SKM-1 treated with dmso at 0.1 percent for 144 hours (cell line): ENCODE measurements at regions not wholly inside any gene's neighbourhood (a gene's known extent, or its start where the extent isn't known, plus 50 kb on each side); places are given as distances from the start of the nearest gene placed in this dataset.

Experiments
- DNase-seq: peaks from one replicate; lab custom pipeline; 2025; ENCODE audit not compliant: unreplicated experiment; lab: John Stamatoyannopoulos, UW

DNA sequence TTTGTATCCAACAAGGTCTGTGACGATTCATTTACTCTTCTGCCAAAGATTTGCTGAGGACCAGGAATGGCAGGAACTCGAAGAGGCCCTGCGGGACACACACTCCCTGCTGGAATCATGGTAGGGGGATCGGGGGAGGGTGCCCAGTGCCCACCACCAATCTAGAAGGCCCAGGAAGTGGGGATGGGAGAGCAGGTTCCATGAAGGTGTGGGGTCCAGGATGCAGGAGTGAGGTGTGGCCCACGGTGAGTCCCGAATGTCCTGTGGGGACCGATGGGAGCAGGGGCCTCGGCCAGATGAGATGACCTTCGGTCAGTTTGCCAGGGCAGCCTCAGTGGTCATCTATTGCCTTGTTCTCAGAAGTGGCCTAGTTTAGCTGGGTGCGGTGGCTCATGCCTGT, 492.7 kb downstream of the BRD1 start:
- no peak for DNase-seq

- no peak for DNase-seq
These were observed 493.3 kb downstream of the BRD1 start for GRCh38 chr22:49334449-49334789.

DNA sequence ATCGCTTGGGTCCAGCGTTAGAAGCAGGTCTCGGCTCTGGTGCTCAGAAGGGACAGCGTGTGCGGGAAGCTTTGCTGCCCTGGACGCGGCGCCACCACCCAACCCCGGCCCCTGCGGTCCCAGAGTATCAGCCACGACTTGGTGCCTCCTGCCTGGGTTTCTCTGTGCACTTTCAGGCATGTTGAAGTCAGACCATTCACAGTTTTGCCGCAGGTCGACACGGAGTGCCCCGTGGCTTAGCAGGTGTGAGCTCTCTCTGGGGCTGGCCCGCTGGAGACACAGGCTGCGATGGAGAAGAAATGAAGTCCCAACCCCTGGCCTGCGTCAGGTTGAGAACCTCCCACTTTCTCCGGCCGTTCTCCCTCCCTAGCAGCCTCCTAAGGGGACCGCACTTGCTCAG, 494.5 kb downstream of the BRD1 start:
- no peak for DNase-seq

GRCh38 chr22:49332691-49333090, 495.0 kb downstream of the BRD1 start:
- no peak for DNase-seq

GRCh38 chr22:49331878-49332277, 495.8 kb downstream of the BRD1 start:
- DNase-seq: no peak

DNA sequence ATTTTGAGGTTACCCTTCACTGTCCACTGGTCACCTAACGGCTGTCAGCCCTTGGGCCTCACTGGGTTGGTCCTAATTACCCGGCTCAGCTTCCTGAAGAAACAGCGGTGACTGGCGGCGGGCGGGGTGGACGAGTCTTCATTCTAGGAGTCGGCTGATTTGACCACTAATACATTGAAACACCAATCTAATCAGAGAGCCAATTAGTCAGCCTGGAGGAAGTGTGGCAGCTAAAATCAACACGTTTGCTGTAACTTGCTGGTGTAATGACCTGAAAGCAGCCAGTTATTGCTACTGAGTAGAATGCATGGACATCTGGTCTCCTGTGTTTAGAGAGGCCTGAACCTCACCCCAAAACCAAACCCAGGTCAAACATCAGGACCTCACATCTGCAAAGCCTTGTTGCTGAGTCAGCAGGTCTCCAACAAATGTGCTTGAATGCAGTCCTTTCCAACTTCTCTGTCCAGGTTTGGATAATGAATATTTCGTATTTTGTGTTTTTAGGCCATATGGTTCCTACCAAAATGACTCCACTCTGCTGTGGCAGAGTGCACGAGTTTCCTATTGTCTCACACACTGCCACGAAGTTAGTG, 496.4 kb downstream of the BRD1 start:
- DNase-seq: no peak

DNA sequence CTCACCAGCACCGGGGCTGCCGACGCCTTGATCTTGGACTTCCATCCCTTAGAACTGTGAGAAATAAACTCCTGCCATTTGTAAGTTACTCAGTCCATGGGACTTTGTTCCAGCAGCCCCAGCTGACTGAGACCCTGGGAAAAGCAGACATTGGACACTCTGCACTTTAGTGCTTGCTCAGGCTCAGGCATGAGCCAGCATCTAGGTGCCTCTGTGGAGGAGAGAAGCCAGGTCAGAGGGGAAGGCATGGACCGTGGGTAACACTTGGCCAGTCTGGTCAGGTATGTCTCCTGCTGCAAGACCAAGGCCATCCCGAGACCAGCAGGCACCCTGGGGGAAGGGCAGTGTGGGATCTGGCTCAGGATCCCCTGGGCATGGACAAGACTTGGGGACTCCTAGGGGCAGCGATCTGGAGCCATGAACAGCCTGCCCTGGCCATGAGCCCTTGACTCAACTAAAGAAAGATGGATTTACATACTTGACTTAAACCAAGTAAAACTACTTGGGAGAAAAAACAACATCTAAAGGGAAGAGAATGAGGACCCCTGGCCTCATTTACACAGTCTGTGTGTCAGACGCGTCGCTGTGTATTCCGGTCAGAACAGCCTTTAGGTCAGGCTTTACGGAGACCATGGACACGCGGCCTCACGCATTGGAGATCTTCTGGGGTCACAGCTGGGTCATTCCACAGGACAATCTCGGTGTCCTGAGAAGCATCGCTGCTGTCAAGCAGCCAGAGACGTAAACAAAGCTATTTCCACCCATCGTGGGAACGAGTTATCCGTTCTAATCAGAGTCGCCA, 497.1 kb downstream of the BRD1 start:
- no peak for DNase-seq

GRCh38 chr22:49329636-49330035, 498.0 kb downstream of the BRD1 start:
- no peak for DNase-seq

DNA sequence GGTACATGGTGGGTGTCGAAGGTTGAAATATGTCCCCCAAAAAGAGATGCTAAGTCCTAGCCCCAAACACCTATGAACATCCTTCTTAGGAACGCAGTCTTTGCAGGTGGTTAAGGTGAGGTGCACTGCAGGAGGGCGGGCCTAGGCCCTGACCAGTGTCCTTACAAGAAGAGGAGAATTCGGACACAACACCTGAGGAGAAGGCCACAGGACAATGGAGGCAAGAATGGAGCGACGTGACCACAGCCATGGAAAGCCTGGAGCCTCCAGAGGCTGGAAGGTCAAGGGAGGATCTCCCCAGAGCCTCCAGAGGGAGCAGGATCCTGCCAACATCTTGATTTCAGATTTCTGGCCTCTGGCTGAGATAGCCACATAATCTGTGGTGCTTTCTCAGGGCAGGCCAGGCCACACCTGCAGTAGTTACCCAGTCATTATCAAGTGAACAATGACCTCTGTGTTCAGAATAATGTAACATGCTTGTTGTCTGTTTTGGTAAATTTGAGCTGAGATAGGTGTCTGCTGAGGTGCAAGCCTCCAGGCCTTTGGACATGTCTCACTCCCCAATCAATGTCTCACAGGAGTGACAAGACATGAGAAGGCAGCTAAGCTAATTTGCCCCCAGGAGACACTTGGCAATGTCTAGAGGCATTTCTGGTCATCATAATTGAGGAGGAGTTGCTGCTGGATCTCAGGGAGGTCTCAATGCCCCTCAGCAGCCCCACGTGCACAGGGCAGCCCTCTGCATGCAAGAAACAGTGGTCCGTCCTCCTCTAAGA, 498.9 kb downstream of the BRD1 start:
- DNase-seq: no peak

DNA sequence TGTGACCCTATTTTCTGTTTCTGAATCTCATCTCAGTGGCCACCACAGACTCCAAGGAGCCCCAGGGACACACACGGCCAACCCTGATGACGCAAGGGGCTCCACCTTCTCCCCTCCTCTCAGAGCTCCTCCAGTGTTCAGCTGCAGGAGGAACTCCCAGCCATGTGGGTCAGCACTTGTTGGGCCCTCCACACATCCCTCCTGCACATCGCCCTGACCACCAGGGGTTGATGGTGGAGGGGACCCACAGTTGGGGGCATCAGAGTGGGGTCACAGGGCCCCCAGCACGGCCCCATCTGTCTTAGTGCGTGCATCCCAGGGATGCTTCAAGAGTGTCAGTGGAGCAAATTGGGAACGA, 499.6 kb downstream of the BRD1 start:
- no peak for DNase-seq

- no peak for DNase-seq
These were observed 500.1 kb downstream of the BRD1 start for GRCh38 chr22:49327411-49328117.

DNA sequence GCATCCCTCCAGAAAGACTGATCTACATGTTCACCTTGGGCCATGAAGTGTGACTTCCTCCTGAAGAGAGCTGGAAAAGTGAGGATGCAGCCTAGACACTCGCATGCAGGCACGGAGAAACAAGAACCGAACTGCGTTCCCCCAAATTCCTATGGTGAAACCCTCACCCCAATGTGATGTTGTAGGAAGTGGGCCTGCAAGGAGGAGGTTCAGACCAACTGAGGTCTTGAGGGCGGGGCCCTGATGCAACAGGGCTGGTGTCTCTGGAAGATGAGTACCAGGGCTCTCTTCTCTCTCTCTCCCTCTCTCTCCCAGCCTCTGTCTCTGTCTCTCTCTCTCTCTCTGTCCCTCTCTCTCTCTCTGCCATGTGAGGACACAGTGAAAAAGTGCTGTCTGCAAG, 501.1 kb downstream of the BRD1 start:
- DNase-seq: no peak

GRCh38 chr22:49325531-49326395, 501.9 kb downstream of the BRD1 start:
- DNase-seq: no peak

GRCh38 chr22:49324527-49325491, 502.9 kb downstream of the BRD1 start:
- no peak for DNase-seq

GRCh38 chr22:49323751-49324415, 503.8 kb downstream of the BRD1 start:
- DNase-seq: no peak

DNA sequence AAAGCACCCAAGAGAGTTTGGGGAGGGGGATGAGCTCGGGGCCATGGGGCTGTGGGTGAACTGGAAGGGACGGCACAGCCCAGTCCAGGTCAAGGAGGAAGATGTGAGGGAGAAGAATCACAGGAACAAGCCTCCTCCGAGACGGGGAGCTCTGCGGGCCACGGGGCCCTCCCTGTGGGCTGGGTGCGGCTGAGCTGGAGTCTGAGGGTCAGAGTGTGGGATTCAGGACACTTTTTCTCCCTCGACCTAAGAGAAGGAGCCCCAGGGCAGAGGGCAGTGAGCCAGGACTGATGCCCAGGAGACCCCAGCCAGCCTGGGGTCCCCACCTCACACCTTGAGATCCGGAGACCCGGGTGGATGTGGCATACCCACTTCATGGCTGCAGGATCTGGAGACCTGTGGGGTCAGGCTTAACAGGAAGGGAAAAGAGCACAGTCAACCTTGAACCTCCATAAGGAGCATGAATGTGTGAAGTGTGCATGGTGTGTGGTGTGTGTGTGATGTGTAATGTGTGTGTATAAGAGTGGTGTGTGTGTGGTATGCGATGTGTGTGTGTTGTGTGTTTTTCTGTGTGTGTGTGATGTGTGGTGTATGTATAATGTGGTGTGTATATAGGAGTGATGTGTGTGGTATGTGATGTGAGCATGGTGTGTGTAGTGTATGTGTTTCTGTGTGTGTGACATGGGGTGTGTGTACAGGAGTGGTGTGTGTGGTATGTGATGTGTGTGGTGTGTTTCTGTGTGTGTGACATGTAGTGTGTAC, 504.6 kb downstream of the BRD1 start:
- DNase-seq: no peak

DNA sequence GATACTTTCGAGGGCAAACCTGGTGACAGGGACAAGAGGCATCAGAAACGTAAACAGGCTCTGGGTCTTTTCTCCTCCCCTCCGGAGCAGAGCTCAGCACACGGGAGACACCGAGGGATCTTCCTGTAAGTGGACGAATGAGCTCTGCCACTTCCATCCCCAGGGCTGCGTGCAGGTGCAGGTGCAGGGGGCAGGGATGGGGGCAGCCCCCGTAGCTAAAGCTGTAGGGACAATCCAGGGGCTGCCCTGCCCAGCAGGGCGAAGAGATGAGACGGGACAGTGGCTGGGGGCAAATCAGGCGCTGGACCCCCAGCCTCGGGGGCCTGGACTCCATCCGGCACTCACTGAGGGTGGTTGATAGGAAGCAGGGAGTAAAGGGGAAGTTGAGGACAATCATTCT, 505.4 kb downstream of the BRD1 start:
- DNase-seq: no peak

DNA sequence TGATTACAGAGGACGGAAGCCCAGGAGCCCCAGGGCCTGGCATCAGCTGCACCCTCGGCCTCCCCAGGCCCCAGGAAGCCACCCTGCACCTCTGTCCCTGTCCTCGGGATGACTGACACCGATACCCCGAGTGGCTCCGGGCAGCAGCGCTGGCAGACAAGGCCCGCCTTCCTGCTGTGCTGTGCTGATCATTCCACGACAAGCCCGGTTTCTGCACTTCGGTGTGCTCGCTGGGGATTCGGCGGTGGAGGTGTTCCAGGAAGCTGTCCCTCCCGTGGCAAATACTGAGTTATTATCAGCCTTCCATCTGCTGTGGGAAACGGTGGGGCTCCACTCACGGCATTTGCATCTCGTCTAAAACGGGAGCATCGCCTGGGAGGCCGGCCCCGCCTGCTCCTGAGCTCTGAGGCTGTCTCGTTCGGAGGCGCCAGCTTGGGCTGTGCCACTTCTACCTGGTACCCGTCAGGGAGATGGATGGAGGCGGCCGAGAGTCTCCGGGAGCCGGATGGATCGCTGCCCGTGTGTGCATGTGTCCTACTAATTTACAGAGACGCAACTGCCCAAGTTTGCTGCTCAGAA, 506.1 kb downstream of the BRD1 start:
- no peak for DNase-seq
